ENCODE measurements at regions not wholly inside any gene's neighbourhood (a gene's known extent, or its start where the extent isn't known, plus 50 kb on each side); places are given as distances from the start of the nearest gene placed in this dataset.

- TF ChIP-seq CTCF (IDR thresholded peaks at IDR 0.05; ENCODE audit: extremely low read depth in 1 of 2, insufficient read depth in 1 of 2, low read depth in 1 of 2, low read length in 2 of 2) (no peak), FOS (IDR thresholded peaks at IDR 0.05; ENCODE audit: borderline replicate concordance, insufficient read depth, low read length) (no peak), EZH2 (IDR thresholded peaks at IDR 0.05; ENCODE audit: borderline replicate concordance, low read depth, low read length, severe bottlenecking) (no peak), GATA2 (IDR thresholded peaks at IDR 0.05; ENCODE audit: insufficient read depth, insufficient read length, low read depth, low read length) (no peak), JUN (IDR thresholded peaks at IDR 0.05; ENCODE audit: borderline replicate concordance, insufficient read depth, insufficient read length, low read depth) (no peak), MAX (IDR thresholded peaks at IDR 0.05; ENCODE audit: insufficient read depth, insufficient read length) (no peak), POLR2A (IDR thresholded peaks at IDR 0.05; ENCODE audit: low read depth, low read length) (no peak), MYC (IDR thresholded peaks at IDR 0.05; ENCODE audit: low read depth, low read length) (no peak)
- intact Hi-C loops (cut with micrococcal nuclease), result no loop called here
Observed at GRCh38 chr12:43214166-43214565, 337.8 kb downstream of the ADAMTS20 start.

More at GRCh38 chr12:43214166-43214565, 337.8 kb downstream of the ADAMTS20 start:
- dilution Hi-C loops (cut with MboI; ENCODE audit: extremely low pct_ligation_motif_present, low sequenced_read_pairs), result no loop called here
- H2AFZ ChIP-seq (ENCODE audit: low read depth, low read length), result no peak overlapping the region
- no peaks in the 10 kb centered on the region for H4K20me1 ChIP-seq (replicated peaks; ENCODE audit: control insufficient read depth, extremely low read depth, insufficient read depth, low read length)
- DNase-seq (ENCODE audit: low read depth, low spot score), result no peak
- H3K9ac ChIP-seq (replicated peaks; ENCODE audit: extremely low read depth, insufficient read depth, low read length), result no peak overlapping the region
- ChIA-PET POLR2A (no interaction called here), CTCF (interaction anchor here (1.1 kb wide), 1 partner anchor 28 kb away, joined by 4 read pairs; no protein-coding TSS in a partner anchor)
- H3K9me3 ChIP-seq (replicated peaks; ENCODE audit: control insufficient read depth, insufficient read depth, low read length), result no peaks in the 10 kb centered on the region
- no peaks in the 10 kb centered on the region for H3K27me3 ChIP-seq (ENCODE audit: control insufficient read depth in 2 of 2, insufficient read depth in 2 of 2, low read length in 2 of 2)
- H3K4me2 ChIP-seq (ENCODE audit: insufficient read depth, low read length), result no peak overlapping the region
- no peaks in the 10 kb centered on the region for H3K36me3 ChIP-seq (ENCODE audit: control insufficient read depth in 2 of 2, extremely low read depth in 1 of 2, insufficient read depth in 2 of 2, low read length in 2 of 2)
- FAIRE-seq, result no peak
- BruUV-seq (replicated peaks), result no TSS peak
- no peak overlapping the region for H3K27ac ChIP-seq (ENCODE audit: insufficient read depth, low read depth, low read length)
- no peaks in the 10 kb centered on the region for H3K9me1 ChIP-seq (replicated peaks; ENCODE audit: control insufficient read depth, extremely low read depth, insufficient read depth, low read length)
- no peak overlapping the region for H3K4me3 ChIP-seq (replicated peaks in 1 of 3; ENCODE audit: insufficient read depth in 1 of 3, low read depth in 1 of 3, low read length in 3 of 3)
- no peaks in the 10 kb centered on the region for H3K79me2 ChIP-seq (ENCODE audit: control insufficient read depth, insufficient read depth, low read length)
- no peaks in the 10 kb centered on the region for H3K4me1 ChIP-seq (ENCODE audit: control insufficient read depth, extremely low read depth, insufficient read depth, low read length)

Data from endothelial cell of umbilical vein (primary cell).